Prostate gland (tissue), 2 donors: ENCODE measurements at regions not wholly inside any gene's neighbourhood (a gene's known extent, or its start where the extent isn't known, plus 50 kb on each side); places are given as distances from the start of the nearest gene placed in this dataset.

Source experiments
- CTCF ChIP-seq, 4 experiments: fragments of 200-600 bp in 2 of 4; fragments of 450-650 bp in 2 of 4; sonication (generic) in 2 of 4; IDR thresholded peaks; 1 replicate in 3 of 4; 2 replicates in 1 of 4; pipeline ENCODE4 v1.5.1; 2016 to 2019; ENCODE audit warnings: antibody characterized with exemption in 4 of 4, mild to moderate bottlenecking in 2 of 4, moderate library complexity in 2 of 4
- POLR2A ChIP-seq: fragments of 450-650 bp; IDR thresholded peaks from one replicate; pipeline ENCODE4 v1.6.1; 2016; ENCODE audit warnings: antibody characterized with exemption, mild to moderate bottlenecking
- POLR2AphosphoS5 ChIP-seq: sonication (generic); formaldehyde crosslinking; IDR thresholded peaks from one replicate; pipeline ENCODE4 v1.6.1; 2017; ENCODE audit warnings: antibody characterized with exemption

- no peak for TF ChIP-seq CTCF (IDR thresholded peaks at IDR 0.05)
- TF ChIP-seq POLR2A, result no peak
- TF ChIP-seq POLR2AphosphoS5, result no peak
Measured at GRCh38 chr7:115707258-115708012, 323.1 kb downstream of the TFEC start.
